C4-2B (cell line): ENCODE measurements at regions not wholly inside any gene's neighbourhood (a gene's known extent, or its start where the extent isn't known, plus 50 kb on each side); places are given as distances from the start of the nearest gene placed in this dataset.

ENCODE experiments used
- ZFX ChIP-seq: fragments of 450-650 bp; IDR thresholded peaks from 2 replicates; pipeline ENCODE4 v1.6.1; 2017
- TF ChIP-seq, protein P1 (sequence below): fragments of 450-650 bp; conservative IDR thresholded peaks from 2 replicates; pipeline ENCODE4 v1.5.1; 2017; ENCODE audit warnings: mild to moderate bottlenecking

DNA sequence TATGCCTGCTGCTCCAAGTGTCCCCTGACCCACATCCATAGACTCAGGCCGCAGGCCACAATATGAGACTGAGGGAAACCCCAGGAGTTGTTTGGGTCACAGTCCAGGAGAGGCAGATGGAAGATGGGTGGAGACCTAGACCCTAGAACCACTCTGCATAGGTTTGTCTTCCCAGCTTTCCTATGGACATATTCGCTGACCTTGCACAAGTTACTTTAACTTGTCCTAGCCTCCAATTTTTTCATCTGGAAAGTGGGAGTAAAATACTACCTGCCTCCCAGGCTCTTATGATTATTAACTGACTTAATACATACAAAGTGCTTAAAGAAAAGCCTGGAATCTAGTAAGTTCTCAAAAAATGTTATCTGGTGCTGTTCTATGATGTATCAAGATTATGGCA, 157.1 kb upstream of the IFNG-AS1 start:
- TF ChIP-seq, protein P1, sequence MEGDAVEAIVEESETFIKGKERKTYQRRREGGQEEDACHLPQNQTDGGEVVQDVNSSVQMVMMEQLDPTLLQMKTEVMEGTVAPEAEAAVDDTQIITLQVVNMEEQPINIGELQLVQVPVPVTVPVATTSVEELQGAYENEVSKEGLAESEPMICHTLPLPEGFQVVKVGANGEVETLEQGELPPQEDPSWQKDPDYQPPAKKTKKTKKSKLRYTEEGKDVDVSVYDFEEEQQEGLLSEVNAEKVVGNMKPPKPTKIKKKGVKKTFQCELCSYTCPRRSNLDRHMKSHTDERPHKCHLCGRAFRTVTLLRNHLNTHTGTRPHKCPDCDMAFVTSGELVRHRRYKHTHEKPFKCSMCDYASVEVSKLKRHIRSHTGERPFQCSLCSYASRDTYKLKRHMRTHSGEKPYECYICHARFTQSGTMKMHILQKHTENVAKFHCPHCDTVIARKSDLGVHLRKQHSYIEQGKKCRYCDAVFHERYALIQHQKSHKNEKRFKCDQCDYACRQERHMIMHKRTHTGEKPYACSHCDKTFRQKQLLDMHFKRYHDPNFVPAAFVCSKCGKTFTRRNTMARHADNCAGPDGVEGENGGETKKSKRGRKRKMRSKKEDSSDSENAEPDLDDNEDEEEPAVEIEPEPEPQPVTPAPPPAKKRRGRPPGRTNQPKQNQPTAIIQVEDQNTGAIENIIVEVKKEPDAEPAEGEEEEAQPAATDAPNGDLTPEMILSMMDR = no peak
- TF ChIP-seq ZFX = no peak
